ENCODE measurements at regions not wholly inside any gene's neighbourhood (a gene's known extent, or its start where the extent isn't known, plus 50 kb on each side); places are given as distances from the start of the nearest gene placed in this dataset.

DNA sequence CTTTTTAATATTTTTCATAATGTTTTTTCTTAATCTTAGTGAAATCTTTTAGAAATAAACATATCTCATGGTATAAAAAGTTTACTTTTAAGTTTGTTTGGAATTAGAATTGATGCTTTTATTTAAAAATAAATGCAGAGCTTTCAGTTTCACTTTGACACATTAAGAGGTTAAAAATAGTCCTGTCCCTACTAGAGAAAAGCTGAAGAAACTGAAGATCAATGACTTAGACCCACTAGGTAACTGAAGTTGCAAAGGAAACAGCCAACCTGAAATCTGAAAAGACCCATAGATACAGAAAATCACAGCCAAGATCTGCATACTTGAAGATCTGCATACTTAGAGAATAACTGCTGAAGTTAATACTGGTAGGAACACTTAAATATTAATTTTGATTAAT is 237.6 kb downstream of the RAP2B start:
- Histone ChIP-seq H3K79me2 (ENCODE audit: control insufficient read depth, insufficient read depth, low read length) (no peaks in the 10 kb centered on the region), H3K4me3 (no peak overlapping the region), H3K36me3 (ENCODE audit: control insufficient read depth in 2 of 2, insufficient read depth in 2 of 2, low read length in 1 of 2) (no peaks in the 10 kb centered on the region), H3K4me2 (ENCODE audit: control insufficient read depth, insufficient read depth) (0 out of 2 replicates have a peak overlapping the region, but pooled peaks have one; percentile 1), H3K27ac (ENCODE audit: control insufficient read depth, insufficient read depth) (no peak overlapping the region), H3K9me3 (replicated peaks; ENCODE audit: control insufficient read depth, insufficient read depth, low read length) (no peaks in the 10 kb centered on the region), H4K20me1 (ENCODE audit: control insufficient read depth, insufficient read depth) (no peaks in the 10 kb centered on the region), H3K27me3 (replicated peaks in 1 of 2; ENCODE audit: control insufficient read depth in 2 of 2, insufficient read depth in 2 of 2, low read length in 1 of 2) (no peaks in the 10 kb centered on the region), H3K9ac (ENCODE audit: control insufficient read depth, insufficient read depth, low read length) (no peak overlapping the region), H3K4me1 (ENCODE audit: control insufficient read depth, insufficient read depth, low read length) (peaks cover 8% of the 10 kb centered on the region; the same call in 1 of the 2 replicates), H2AFZ (ENCODE audit: control insufficient read depth, low read depth, low read length) (no peak overlapping the region)
- in situ Hi-C loops (cut with MboI) (no loop called here), intact Hi-C loops (cut with micrococcal nuclease; ENCODE audit: unreplicated experiment) (no loop called here)
- FAIRE-seq: no peak
- ChIA-PET SMC1A (ENCODE audit: uncharacterized antibody, unreplicated experiment) (no interaction called here), POLR2A (no interaction called here), RAD21 (ENCODE audit: unreplicated experiment) (no interaction called here), CTCF (interaction anchor here (0.6 kb wide), 1 partner anchor 15 kb away, joined by 3 read pairs; no protein-coding TSS in a partner anchor)
- TF ChIP-seq, protein P1, sequence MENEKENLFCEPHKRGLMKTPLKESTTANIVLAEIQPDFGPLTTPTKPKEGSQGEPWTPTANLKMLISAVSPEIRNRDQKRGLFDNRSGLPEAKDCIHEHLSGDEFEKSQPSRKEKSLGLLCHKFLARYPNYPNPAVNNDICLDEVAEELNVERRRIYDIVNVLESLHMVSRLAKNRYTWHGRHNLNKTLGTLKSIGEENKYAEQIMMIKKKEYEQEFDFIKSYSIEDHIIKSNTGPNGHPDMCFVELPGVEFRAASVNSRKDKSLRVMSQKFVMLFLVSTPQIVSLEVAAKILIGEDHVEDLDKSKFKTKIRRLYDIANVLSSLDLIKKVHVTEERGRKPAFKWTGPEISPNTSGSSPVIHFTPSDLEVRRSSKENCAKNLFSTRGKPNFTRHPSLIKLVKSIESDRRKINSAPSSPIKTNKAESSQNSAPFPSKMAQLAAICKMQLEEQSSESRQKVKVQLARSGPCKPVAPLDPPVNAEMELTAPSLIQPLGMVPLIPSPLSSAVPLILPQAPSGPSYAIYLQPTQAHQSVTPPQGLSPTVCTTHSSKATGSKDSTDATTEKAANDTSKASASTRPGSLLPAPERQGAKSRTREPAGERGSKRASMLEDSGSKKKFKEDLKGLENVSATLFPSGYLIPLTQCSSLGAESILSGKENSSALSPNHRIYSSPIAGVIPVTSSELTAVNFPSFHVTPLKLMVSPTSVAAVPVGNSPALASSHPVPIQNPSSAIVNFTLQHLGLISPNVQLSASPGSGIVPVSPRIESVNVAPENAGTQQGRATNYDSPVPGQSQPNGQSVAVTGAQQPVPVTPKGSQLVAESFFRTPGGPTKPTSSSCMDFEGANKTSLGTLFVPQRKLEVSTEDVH (IDR thresholded peaks at IDR 0.05; ENCODE audit: low read depth, partially characterized antibody): no peak
- peak; percentile 82 for TF ChIP-seq MEF2A (IDR thresholded peaks at IDR 0.05; ENCODE audit: insufficient read depth, low read depth, low read length)
- peak; percentile 80 for TF ChIP-seq JUNB (IDR thresholded peaks at IDR 0.05)
- TF ChIP-seq NFIC (IDR thresholded peaks at IDR 0.05; ENCODE audit: low read depth, low read length): peak; percentile 32; the same call in 1 of the 2 replicates
- no peak for DNase-seq (ENCODE audit: low read depth, low spot score)
- ATAC-seq: peak; percentile 68
- BruUV-seq (replicated peaks): no TSS peak

DNA sequence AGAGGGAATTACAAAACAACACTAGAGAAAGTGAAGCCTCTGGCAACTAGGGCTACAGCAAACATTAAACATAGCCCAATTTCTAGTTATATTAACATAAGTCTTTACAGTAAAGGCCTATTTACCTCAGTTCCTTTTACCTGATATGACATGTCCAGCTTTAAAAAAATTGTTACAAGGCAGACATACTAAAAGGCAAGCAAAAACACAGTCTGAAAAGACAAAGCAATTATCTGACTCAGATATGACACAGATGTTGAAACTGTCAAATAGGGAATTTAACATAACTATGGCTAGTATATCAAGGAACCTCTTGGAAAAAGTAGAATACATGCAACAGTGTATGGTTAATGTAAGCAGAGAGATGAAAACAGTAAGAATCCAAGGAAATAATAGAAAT is 238.6 kb downstream of the RAP2B start:
- intact Hi-C loops (cut with micrococcal nuclease; ENCODE audit: unreplicated experiment) (no loop called here), in situ Hi-C loops (cut with MboI) (no loop called here)
- POLR2A ChIA-PET: interaction anchor here (0.6 kb wide), 1 partner anchor 847 kb away, joined by 5 read pairs; no protein-coding TSS in a partner anchor
- SMC1A ChIA-PET (ENCODE audit: uncharacterized antibody, unreplicated experiment): no interaction called here
- RAD21 ChIA-PET (ENCODE audit: unreplicated experiment): no interaction called here
- BruUV-seq (replicated peaks): no TSS peak
- CTCF ChIA-PET: no interaction called here
- H3K27me3 ChIP-seq (replicated peaks in 1 of 2; ENCODE audit: control insufficient read depth in 2 of 2, insufficient read depth in 2 of 2, low read length in 1 of 2): no peaks in the 10 kb centered on the region
- no peak overlapping the region for H3K9ac ChIP-seq (ENCODE audit: control insufficient read depth, insufficient read depth, low read length)
- H4K20me1 ChIP-seq (ENCODE audit: control insufficient read depth, insufficient read depth): no peaks in the 10 kb centered on the region
- peaks cover 8% of the 10 kb centered on the region; the same call in 1 of the 2 replicates for H3K4me1 ChIP-seq (ENCODE audit: control insufficient read depth, insufficient read depth, low read length)
- no peaks in the 10 kb centered on the region for H3K36me3 ChIP-seq (ENCODE audit: control insufficient read depth in 2 of 2, insufficient read depth in 2 of 2, low read length in 1 of 2)
- FAIRE-seq (no peak), ATAC-seq (no peak), DNase-seq (ENCODE audit: low read depth, low spot score) (no peak)
- TF ChIP-seq, protein P2, sequence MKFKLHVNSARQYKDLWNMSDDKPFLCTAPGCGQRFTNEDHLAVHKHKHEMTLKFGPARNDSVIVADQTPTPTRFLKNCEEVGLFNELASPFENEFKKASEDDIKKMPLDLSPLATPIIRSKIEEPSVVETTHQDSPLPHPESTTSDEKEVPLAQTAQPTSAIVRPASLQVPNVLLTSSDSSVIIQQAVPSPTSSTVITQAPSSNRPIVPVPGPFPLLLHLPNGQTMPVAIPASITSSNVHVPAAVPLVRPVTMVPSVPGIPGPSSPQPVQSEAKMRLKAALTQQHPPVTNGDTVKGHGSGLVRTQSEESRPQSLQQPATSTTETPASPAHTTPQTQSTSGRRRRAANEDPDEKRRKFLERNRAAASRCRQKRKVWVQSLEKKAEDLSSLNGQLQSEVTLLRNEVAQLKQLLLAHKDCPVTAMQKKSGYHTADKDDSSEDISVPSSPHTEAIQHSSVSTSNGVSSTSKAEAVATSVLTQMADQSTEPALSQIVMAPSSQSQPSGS (IDR thresholded peaks at IDR 0.05; ENCODE audit: low read length): no peak
- TF ChIP-seq SIX5 (IDR thresholded peaks at IDR 0.05; ENCODE audit: low read depth, low read length, severe bottlenecking) (no peak), HDAC6 (IDR thresholded peaks at IDR 0.05; ENCODE audit: unreplicated experiment) (no peak), USF2 (IDR thresholded peaks at IDR 0.05; ENCODE audit: borderline replicate concordance, low read depth, low read length) (no peak), CBFB (IDR thresholded peaks at IDR 0.05; ENCODE audit: low read depth) (no peak), PAX5 (IDR thresholded peaks at IDR 0.05; ENCODE audit: borderline replicate concordance, low read depth, low read length) (no peak), E2F4 (IDR thresholded peaks at IDR 0.05; ENCODE audit: low read depth, low read length) (no peak)
- no peak overlapping the region for H3K4me3 ChIP-seq
- H2AFZ ChIP-seq (ENCODE audit: control insufficient read depth, low read depth, low read length): no peak overlapping the region
- no peak overlapping the region for H3K4me2 ChIP-seq (ENCODE audit: control insufficient read depth, insufficient read depth)
- no peak overlapping the region for H3K27ac ChIP-seq (ENCODE audit: control insufficient read depth, insufficient read depth)
- H3K79me2 ChIP-seq (ENCODE audit: control insufficient read depth, insufficient read depth, low read length): no peaks in the 10 kb centered on the region
- H3K9me3 ChIP-seq (replicated peaks; ENCODE audit: control insufficient read depth, insufficient read depth, low read length): no peaks in the 10 kb centered on the region

Data from GM12878 (cell line).